NCI-H2107 treated with DMSO at 0.1 percent for 48 hours (cell line): ENCODE measurements at regions not wholly inside any gene's neighbourhood (a gene's known extent, or its start where the extent isn't known, plus 50 kb on each side); places are given as distances from the start of the nearest gene placed in this dataset.
"Not testable (repeated sequence)": the region's sequence is repeated elsewhere in the genome, so short reads cannot be mapped to it uniquely, and the experiment has no call there.

ENCODE experiments used
- DNase-seq: peaks from one replicate; lab custom pipeline; 2025; ENCODE audit not compliant: unreplicated experiment; lab: John Stamatoyannopoulos, UW

GRCh38 chr4:143819029-143819428, 86.3 kb downstream of the GYPE start:
- no peak for DNase-seq

GRCh38 chr4:143817866-143818265, 87.5 kb downstream of the GYPE start:
- DNase-seq = not testable (repeated sequence)

- DNase-seq = not testable (repeated sequence)
Observed at GRCh38 chr4:143815375-143815774, 90.0 kb downstream of the GYPE start.

GRCh38 chr4:143813431-143814154, 91.8 kb downstream of the GYPE start:
- DNase-seq = not testable (repeated sequence)

GRCh38 chr4:143791693-143792092, 91.2 kb upstream of the FREM3 start:
- DNase-seq = not testable (repeated sequence)

GRCh38 chr4:143790425-143790824, 90.0 kb upstream of the FREM3 start:
- not testable (repeated sequence) for DNase-seq

GRCh38 chr4:143789618-143790017, 89.1 kb upstream of the FREM3 start:
- not testable (repeated sequence) for DNase-seq

- DNase-seq = no peak
Observed at GRCh38 chr4:143784567-143784966, 84.1 kb upstream of the FREM3 start.

- DNase-seq = no peak
Observed at GRCh38 chr4:143782521-143782920, 82.0 kb upstream of the FREM3 start.

GRCh38 chr4:143773998-143774895, 73.8 kb upstream of the FREM3 start:
- DNase-seq = peak; percentile 2

GRCh38 chr4:143771269-143771668, 70.8 kb upstream of the FREM3 start:
- DNase-seq = no peak

GRCh38 chr4:143768007-143768591, 67.6 kb upstream of the FREM3 start:
- no peak for DNase-seq

- no peak for DNase-seq
Observed at GRCh38 chr4:143763587-143763986, 63.1 kb upstream of the FREM3 start.

GRCh38 chr4:143762511-143762910, 62.0 kb upstream of the FREM3 start:
- DNase-seq = no peak
